ENCODE measurements at regions not wholly inside any gene's neighbourhood (a gene's known extent, or its start where the extent isn't known, plus 50 kb on each side); places are given as distances from the start of the nearest gene placed in this dataset.

GRCh38 chr3:25133588-25133987, 294.5 kb upstream of the RARB start:
- no peak for TF ChIP-seq CTCF (conservative IDR thresholded peaks at IDR 0.05)
- TF ChIP-seq EZH2 (IDR thresholded peaks at IDR 0.05; ENCODE audit: low read depth): no peak

Data from PC-9 (cell line).